ENCODE measurements at regions not wholly inside any gene's neighbourhood (a gene's known extent, or its start where the extent isn't known, plus 50 kb on each side); places are given as distances from the start of the nearest gene placed in this dataset.

DNA sequence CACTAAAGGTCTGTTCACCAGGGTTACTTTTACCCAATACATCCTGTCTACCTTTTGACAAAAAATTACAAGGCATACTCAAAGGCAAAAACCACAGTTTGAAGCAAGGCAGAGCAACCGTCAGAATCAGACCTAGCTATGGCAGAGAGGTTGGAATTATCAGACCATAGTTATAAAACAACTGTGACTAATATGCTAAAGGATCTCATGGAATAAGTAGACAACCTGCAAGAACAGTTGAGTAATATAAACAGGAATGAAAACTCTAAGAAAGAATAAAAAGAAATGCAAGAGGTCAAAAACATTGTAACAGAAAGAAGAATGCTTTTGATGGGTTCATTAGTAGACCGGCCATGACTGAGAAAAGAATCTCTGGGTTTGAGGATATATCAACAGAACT, 318.8 kb upstream of the KCNH7 start:
- H3K4me3 ChIP-seq (ENCODE audit: low read length): no peak overlapping the region
- Mint-ChIP-seq H3K4me3 (no peak overlapping the region), H3K36me3 (ENCODE audit: low read depth) (no peaks in the 10 kb centered on the region), H3K4me1 (no peaks in the 10 kb centered on the region), H3K9me3 (no peaks in the 10 kb centered on the region), H3K27ac (no peak overlapping the region), H3K27me3 (ENCODE audit: insufficient read depth) (no peaks in the 10 kb centered on the region)
- TF ChIP-seq, protein P1, sequence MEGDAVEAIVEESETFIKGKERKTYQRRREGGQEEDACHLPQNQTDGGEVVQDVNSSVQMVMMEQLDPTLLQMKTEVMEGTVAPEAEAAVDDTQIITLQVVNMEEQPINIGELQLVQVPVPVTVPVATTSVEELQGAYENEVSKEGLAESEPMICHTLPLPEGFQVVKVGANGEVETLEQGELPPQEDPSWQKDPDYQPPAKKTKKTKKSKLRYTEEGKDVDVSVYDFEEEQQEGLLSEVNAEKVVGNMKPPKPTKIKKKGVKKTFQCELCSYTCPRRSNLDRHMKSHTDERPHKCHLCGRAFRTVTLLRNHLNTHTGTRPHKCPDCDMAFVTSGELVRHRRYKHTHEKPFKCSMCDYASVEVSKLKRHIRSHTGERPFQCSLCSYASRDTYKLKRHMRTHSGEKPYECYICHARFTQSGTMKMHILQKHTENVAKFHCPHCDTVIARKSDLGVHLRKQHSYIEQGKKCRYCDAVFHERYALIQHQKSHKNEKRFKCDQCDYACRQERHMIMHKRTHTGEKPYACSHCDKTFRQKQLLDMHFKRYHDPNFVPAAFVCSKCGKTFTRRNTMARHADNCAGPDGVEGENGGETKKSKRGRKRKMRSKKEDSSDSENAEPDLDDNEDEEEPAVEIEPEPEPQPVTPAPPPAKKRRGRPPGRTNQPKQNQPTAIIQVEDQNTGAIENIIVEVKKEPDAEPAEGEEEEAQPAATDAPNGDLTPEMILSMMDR (conservative IDR thresholded peaks at IDR 0.05): no peak
- H3K9me3 ChIP-seq (ENCODE audit: control insufficient read depth, low read length): no peaks in the 10 kb centered on the region
- no peaks in the 10 kb centered on the region for H3K36me3 ChIP-seq (ENCODE audit: control insufficient read depth, insufficient read depth, low read length)
- H3K27ac ChIP-seq (ENCODE audit: low read depth, low read length): no peak overlapping the region
- 93 to 100% methylated on average over 1 to 2 of the region's 2 CpGs for WGBS, 2 experiments (ENCODE audit: insufficient coverage in 1 of 2, insufficient read length in 1 of 2)
- DNase-seq: no peak
- no peaks in the 10 kb centered on the region for H3K4me1 ChIP-seq (ENCODE audit: control insufficient read depth, insufficient read depth, low read length)
- H3K27me3 ChIP-seq (ENCODE audit: control insufficient read depth, insufficient read depth, low read length, poor library complexity, severe bottlenecking): no peaks in the 10 kb centered on the region
- no peak overlapping the region for H3K9ac ChIP-seq (ENCODE audit: extremely low read depth, low read length, poor library complexity, severe bottlenecking)

DNA sequence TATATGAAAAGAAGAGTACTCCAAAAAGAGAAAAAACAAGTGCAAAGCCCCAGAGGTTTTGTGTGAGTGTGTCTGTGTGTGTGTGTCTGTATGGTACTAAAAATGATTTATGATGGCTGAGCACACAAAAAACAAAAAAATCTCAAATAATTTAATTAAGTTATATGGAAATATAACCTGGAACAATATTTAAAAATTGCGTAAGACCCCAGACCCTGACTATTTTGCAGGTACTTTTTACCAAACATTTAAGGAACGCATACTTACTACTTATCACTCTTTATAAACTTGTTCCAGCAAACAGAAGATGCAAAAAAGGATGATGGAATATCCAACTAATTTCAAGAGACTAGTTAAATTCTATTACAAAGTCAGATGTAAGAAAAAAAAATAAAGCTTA, 317.4 kb upstream of the KCNH7 start:
- no peaks in the 10 kb centered on the region for H3K9me3 ChIP-seq (ENCODE audit: control insufficient read depth, low read length)
- Mint-ChIP-seq H3K4me1 (no peaks in the 10 kb centered on the region), H3K27me3 (ENCODE audit: insufficient read depth) (no peaks in the 10 kb centered on the region), H3K27ac (no peak overlapping the region), H3K36me3 (ENCODE audit: low read depth) (no peaks in the 10 kb centered on the region), H3K9me3 (no peaks in the 10 kb centered on the region), H3K4me3 (no peak overlapping the region)
- no peaks in the 10 kb centered on the region for H3K27me3 ChIP-seq (ENCODE audit: control insufficient read depth, insufficient read depth, low read length, poor library complexity, severe bottlenecking)
- TF ChIP-seq, protein P1 (conservative IDR thresholded peaks at IDR 0.05): no peak
- WGBS, 2 experiments (ENCODE audit: insufficient coverage in 1 of 2, insufficient read length in 1 of 2): 90 to 96% methylated on average over 2 of the region's 2 CpGs
- no peak overlapping the region for H3K9ac ChIP-seq (ENCODE audit: extremely low read depth, low read length, poor library complexity, severe bottlenecking)
- H3K4me3 ChIP-seq (ENCODE audit: low read length): no peak overlapping the region
- no peak for DNase-seq
- no peaks in the 10 kb centered on the region for H3K36me3 ChIP-seq (ENCODE audit: control insufficient read depth, insufficient read depth, low read length)
- no peaks in the 10 kb centered on the region for H3K4me1 ChIP-seq (ENCODE audit: control insufficient read depth, insufficient read depth, low read length)
- H3K27ac ChIP-seq (ENCODE audit: low read depth, low read length): no peak overlapping the region

DNA sequence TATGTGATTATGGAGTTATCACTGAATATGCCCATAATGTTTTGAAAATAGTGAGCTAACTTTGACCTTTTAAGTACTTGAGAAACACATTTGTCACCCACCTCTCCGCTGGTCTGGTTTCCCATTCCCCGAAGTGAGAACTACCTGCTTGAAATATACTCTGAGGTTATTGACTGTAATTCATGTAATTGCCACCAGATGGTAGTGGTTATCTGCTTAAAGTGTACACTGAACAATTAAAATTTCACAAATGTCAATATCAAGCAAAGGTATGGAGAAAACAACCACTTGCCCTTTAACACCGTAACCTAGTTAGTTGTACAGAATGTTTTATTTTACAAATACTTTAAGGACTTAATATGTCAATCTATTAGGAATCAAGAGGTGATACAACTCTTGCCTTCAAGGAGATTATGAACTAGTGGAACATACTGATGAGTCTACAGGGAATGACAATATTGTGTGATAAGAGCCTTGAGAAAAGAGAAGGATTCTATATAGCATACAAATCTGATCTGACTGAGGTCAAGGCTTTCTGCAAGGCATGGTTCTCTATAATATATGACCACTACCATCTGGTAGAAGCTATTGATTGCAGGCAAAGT, 316.8 kb upstream of the KCNH7 start:
- no peak for DNase-seq
- H3K27me3 Mint-ChIP-seq (ENCODE audit: insufficient read depth): no peaks in the 10 kb centered on the region
- no peaks in the 10 kb centered on the region for H3K9me3 ChIP-seq (ENCODE audit: control insufficient read depth, low read length)
- no peaks in the 10 kb centered on the region for H3K27me3 ChIP-seq (ENCODE audit: control insufficient read depth, insufficient read depth, low read length, poor library complexity, severe bottlenecking)
- no peaks in the 10 kb centered on the region for H3K4me1 ChIP-seq (ENCODE audit: control insufficient read depth, insufficient read depth, low read length)
- H3K4me3 Mint-ChIP-seq: no peak overlapping the region
- H3K9me3 Mint-ChIP-seq: no peaks in the 10 kb centered on the region
- H3K9ac ChIP-seq (ENCODE audit: extremely low read depth, low read length, poor library complexity, severe bottlenecking): no peak overlapping the region
- H3K36me3 Mint-ChIP-seq (ENCODE audit: low read depth): no peaks in the 10 kb centered on the region
- no peak overlapping the region for H3K27ac Mint-ChIP-seq
- WGBS, 2 experiments (ENCODE audit: insufficient coverage in 1 of 2, insufficient read length in 1 of 2): 85% methylated on average over 2 of the region's 3 CpGs; no CpG with 5 or more reads in 1 of the 2 experiments
- no peaks in the 10 kb centered on the region for H3K4me1 Mint-ChIP-seq
- H3K27ac ChIP-seq (ENCODE audit: low read depth, low read length): no peak overlapping the region
- no peak overlapping the region for H3K4me3 ChIP-seq (ENCODE audit: low read length)
- H3K36me3 ChIP-seq (ENCODE audit: control insufficient read depth, insufficient read depth, low read length): no peaks in the 10 kb centered on the region
- TF ChIP-seq, protein P1 (conservative IDR thresholded peaks at IDR 0.05): peak; percentile 80

Measured in endodermal cell (in vitro differentiated cells).